ENCODE measurements at regions not wholly inside any gene's neighbourhood (a gene's known extent, or its start where the extent isn't known, plus 50 kb on each side); places are given as distances from the start of the nearest gene placed in this dataset.

- TF ChIP-seq, protein P1, sequence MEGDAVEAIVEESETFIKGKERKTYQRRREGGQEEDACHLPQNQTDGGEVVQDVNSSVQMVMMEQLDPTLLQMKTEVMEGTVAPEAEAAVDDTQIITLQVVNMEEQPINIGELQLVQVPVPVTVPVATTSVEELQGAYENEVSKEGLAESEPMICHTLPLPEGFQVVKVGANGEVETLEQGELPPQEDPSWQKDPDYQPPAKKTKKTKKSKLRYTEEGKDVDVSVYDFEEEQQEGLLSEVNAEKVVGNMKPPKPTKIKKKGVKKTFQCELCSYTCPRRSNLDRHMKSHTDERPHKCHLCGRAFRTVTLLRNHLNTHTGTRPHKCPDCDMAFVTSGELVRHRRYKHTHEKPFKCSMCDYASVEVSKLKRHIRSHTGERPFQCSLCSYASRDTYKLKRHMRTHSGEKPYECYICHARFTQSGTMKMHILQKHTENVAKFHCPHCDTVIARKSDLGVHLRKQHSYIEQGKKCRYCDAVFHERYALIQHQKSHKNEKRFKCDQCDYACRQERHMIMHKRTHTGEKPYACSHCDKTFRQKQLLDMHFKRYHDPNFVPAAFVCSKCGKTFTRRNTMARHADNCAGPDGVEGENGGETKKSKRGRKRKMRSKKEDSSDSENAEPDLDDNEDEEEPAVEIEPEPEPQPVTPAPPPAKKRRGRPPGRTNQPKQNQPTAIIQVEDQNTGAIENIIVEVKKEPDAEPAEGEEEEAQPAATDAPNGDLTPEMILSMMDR (IDR thresholded peaks at IDR 0.05; ENCODE audit: poor library complexity): no peak
- TF ChIP-seq EZH2 (IDR thresholded peaks at IDR 0.05; ENCODE audit: borderline replicate concordance): no peak
These were observed 130.2 kb upstream of the TOPAZ1 start for GRCh38 chr3:44111482-44111881.

All from hepatocyte (in vitro differentiated cells).